GM12892 (cell line): ENCODE measurements at regions not wholly inside any gene's neighbourhood (a gene's known extent, or its start where the extent isn't known, plus 50 kb on each side); places are given as distances from the start of the nearest gene placed in this dataset.

Experiments used
- POLR2A ChIP-seq: IDR thresholded peaks from 2 replicates; pipeline ENCODE4 v1.6.1; 2011; ENCODE audit warnings: low read depth, low read length, control low read depth
- POLR2AphosphoS5 ChIP-seq: IDR thresholded peaks from 2 replicates; pipeline ENCODE4 v1.6.1; 2011; ENCODE audit warnings: low read depth, low read length, control low read depth
- TAF1 ChIP-seq: IDR thresholded peaks from 2 replicates; pipeline ENCODE4 v1.6.1; 2011; ENCODE audit warnings: low read depth, mild to moderate bottlenecking, control low read depth, low read length, borderline replicate concordance

DNA sequence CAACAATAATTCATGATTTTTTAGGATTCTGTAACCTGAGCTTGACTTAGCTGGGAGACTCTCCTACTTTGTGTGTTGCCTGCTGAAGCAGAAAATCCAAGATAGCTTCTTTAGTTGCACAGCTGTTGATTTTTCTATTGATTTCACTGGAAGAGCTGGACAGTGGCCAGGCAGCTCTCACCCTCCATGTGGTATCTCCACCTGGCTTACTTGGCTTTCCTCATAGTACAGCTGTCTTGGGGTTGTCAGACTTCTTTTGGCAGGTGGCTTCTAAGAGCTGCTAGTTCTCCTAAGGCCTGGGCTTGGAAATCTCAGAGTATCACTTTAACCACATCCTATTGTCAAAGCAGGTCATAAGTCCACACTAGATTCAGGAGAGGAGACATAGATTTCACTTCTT, 130.8 kb upstream of the SPON1 start:
- TF ChIP-seq POLR2A (no peak), POLR2AphosphoS5 (no peak), TAF1 (no peak)
